MCF 10A (cell line): ENCODE measurements at regions not wholly inside any gene's neighbourhood (a gene's known extent, or its start where the extent isn't known, plus 50 kb on each side); places are given as distances from the start of the nearest gene placed in this dataset.

Experiments used
- BruUV-seq: library from RNA; stranded (reverse); fragments of 400-500 nt; replicated peaks from 2 replicates; lab custom pipeline; 2021; lab: Mats Ljungman, UMichigan
- CTCF ChIA-PET: fragments of 300-600 bp; sonication (Branson Sonifier 250); formaldehyde crosslinking; extraction: SDS; loops from one replicate; lab custom pipeline; 2021; ENCODE audit warnings: antibody characterized with exemption, inconsistent platforms; lab: Yijun Ruan, JAX
- POLR2A ChIA-PET: fragments of 300-600, 350-650 bp; sonication (Branson Sonifier 250); formaldehyde crosslinking; extraction: SDS; loops from one replicate; lab custom pipeline; 2020; ENCODE audit warnings: antibody characterized with exemption, inconsistent platforms; lab: Yijun Ruan, JAX
- DNase-seq: peaks from one replicate; pipeline ENCODE4 v3.0.0-alpha.2; 2018; ENCODE audit not compliant: unreplicated experiment
- H3K27ac Mint-ChIP-seq: one replicate; pipeline ENCODE4 v1.8.0; 2022; ENCODE audit warnings: mild to moderate bottlenecking, low read depth, mixed read lengths; ENCODE audit not compliant: unreplicated experiment
- H3K27me3 Mint-ChIP-seq: one replicate; pipeline ENCODE4 v1.8.0; 2022; ENCODE audit warnings: mixed read lengths; ENCODE audit not compliant: insufficient read depth, unreplicated experiment
- H3K36me3 Mint-ChIP-seq: one replicate; pipeline ENCODE4 v1.8.0; 2022; ENCODE audit warnings: mild to moderate bottlenecking, moderate library complexity, mixed read lengths; ENCODE audit not compliant: insufficient read depth, unreplicated experiment
- H3K4me1 Mint-ChIP-seq: one replicate; pipeline ENCODE4 v1.8.0; 2022; ENCODE audit warnings: mixed read lengths; ENCODE audit not compliant: insufficient read depth, unreplicated experiment
- H3K4me3 Mint-ChIP-seq: one replicate; pipeline ENCODE4 v1.8.0; 2022; ENCODE audit warnings: mild to moderate bottlenecking, moderate library complexity, mixed read lengths; ENCODE audit not compliant: unreplicated experiment
- H3K9me3 Mint-ChIP-seq: one replicate; pipeline ENCODE4 v1.8.0; 2022; ENCODE audit warnings: mixed read lengths; ENCODE audit not compliant: unreplicated experiment
- CTCF ChIP-seq: fragments of 200-600 bp; IDR thresholded peaks from one replicate; pipeline ENCODE4 v1.8.0; 2022; ENCODE audit warnings: antibody characterized with exemption, mild to moderate bottlenecking; ENCODE audit not compliant: unreplicated experiment
- intact Hi-C: fragments of 100-400 bp; cut with micrococcal nuclease; formaldehyde crosslinking; loops from 2 replicates; pipeline ENCODE4 v1.14.1; 2022

- H3K4me1 Mint-ChIP-seq = peaks cover 12% of the 10 kb centered on the region
- intact Hi-C loops = no loop called here
- peak overlapping the region; percentile 27 for H3K27ac Mint-ChIP-seq
- TF ChIP-seq CTCF = no peak
- no peaks in the 10 kb centered on the region for H3K9me3 Mint-ChIP-seq
- POLR2A ChIA-PET = no interaction called here
- H3K4me3 Mint-ChIP-seq = no peak overlapping the region
- no TSS peak for BruUV-seq
- CTCF ChIA-PET = no interaction called here
- no peaks in the 10 kb centered on the region for H3K36me3 Mint-ChIP-seq
- H3K27me3 Mint-ChIP-seq = no peaks in the 10 kb centered on the region
- no peak for DNase-seq
Measured at GRCh38 chr18:1710114-1710513, 805.4 kb downstream of the ADCYAP1 start.

- no peaks in the 10 kb centered on the region for H3K27me3 Mint-ChIP-seq
- BruUV-seq = no TSS peak
- CTCF ChIA-PET = no interaction called here
- no peaks in the 10 kb centered on the region for H3K9me3 Mint-ChIP-seq
- DNase-seq = no peak
- H3K27ac Mint-ChIP-seq = no peak overlapping the region
- POLR2A ChIA-PET = no interaction called here
- intact Hi-C loops = no loop called here
- no peak for TF ChIP-seq CTCF
- no peak overlapping the region for H3K4me3 Mint-ChIP-seq
- no peaks in the 10 kb centered on the region for H3K4me1 Mint-ChIP-seq
- no peaks in the 10 kb centered on the region for H3K36me3 Mint-ChIP-seq
Measured at GRCh38 chr18:1732143-1732542, 827.5 kb downstream of the ADCYAP1 start.

GRCh38 chr18:1746131-1746530 is 825.2 kb downstream of the METTL4 start:
- ChIA-PET POLR2A (no interaction called here), CTCF (interaction anchor here (0.6 kb wide), 1 partner anchor 89 kb away, joined by 3 read pairs; no protein-coding TSS in a partner anchor)
- H3K4me1 Mint-ChIP-seq = peaks cover 9% of the 10 kb centered on the region
- TF ChIP-seq CTCF = no peak
- BruUV-seq = no TSS peak
- intact Hi-C loops = no loop called here
- H3K27ac Mint-ChIP-seq = no peak overlapping the region
- H3K4me3 Mint-ChIP-seq = no peak overlapping the region
- no peak for DNase-seq
- no peaks in the 10 kb centered on the region for H3K27me3 Mint-ChIP-seq
- H3K9me3 Mint-ChIP-seq = no peaks in the 10 kb centered on the region
- H3K36me3 Mint-ChIP-seq = no peaks in the 10 kb centered on the region

- no peak overlapping the region for H3K4me3 Mint-ChIP-seq
- POLR2A ChIA-PET = no interaction called here
- DNase-seq = peak; percentile 17
- H3K4me1 Mint-ChIP-seq = peaks cover 16% of the 10 kb centered on the region
- intact Hi-C loops = loop anchor here (10.0 kb wide), 1 partner anchor 794 kb away; no protein-coding TSS in a partner anchor
- H3K9me3 Mint-ChIP-seq = no peaks in the 10 kb centered on the region
- no peaks in the 10 kb centered on the region for H3K36me3 Mint-ChIP-seq
- BruUV-seq = no TSS peak
- CTCF ChIA-PET = no interaction called here
- TF ChIP-seq CTCF = no peak
- no peaks in the 10 kb centered on the region for H3K27me3 Mint-ChIP-seq
- no peak overlapping the region for H3K27ac Mint-ChIP-seq
Measured at GRCh38 chr18:1751249-1751648, 820.1 kb downstream of the METTL4 start.
